ENCODE measurements at regions not wholly inside any gene's neighbourhood (a gene's known extent, or its start where the extent isn't known, plus 50 kb on each side); places are given as distances from the start of the nearest gene placed in this dataset.

DNA sequence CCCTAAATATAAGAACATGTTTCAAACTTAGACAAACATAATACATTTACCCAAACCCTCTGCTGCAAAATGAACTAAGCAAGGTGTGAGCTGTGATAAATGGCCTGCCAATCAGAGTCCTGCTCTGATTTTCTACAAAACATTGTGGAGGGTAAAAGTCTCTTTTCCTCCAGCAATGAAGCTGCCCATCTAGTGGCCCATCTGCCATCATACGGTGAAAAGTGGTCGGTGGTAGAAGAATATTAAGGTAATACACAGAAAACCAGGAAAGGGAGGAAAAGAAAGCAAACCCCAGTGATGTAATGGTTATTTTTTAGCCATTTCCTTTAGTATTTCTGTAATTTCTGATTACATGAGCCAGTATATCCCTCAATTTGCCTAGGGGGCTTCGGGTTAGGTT lies 838.1 kb downstream of the TBL1XR1 start:
- Histone ChIP-seq H3K4me1 (no peaks in the 10 kb centered on the region), H3K9me3 (no peaks in the 10 kb centered on the region), H3K4me3 (no peak overlapping the region), H3K27ac (no peak overlapping the region), H3K36me3 (no peaks in the 10 kb centered on the region), H3K27me3 (no peaks in the 10 kb centered on the region)
- ATAC-seq (no peak), DNase-seq (no peak)
- intact Hi-C loops (cut with DNase I; ENCODE audit: low total_unique reads) = no loop called here
- TF ChIP-seq POLR2A (IDR thresholded peaks at IDR 0.05) = no peak
- TF ChIP-seq, protein P1, sequence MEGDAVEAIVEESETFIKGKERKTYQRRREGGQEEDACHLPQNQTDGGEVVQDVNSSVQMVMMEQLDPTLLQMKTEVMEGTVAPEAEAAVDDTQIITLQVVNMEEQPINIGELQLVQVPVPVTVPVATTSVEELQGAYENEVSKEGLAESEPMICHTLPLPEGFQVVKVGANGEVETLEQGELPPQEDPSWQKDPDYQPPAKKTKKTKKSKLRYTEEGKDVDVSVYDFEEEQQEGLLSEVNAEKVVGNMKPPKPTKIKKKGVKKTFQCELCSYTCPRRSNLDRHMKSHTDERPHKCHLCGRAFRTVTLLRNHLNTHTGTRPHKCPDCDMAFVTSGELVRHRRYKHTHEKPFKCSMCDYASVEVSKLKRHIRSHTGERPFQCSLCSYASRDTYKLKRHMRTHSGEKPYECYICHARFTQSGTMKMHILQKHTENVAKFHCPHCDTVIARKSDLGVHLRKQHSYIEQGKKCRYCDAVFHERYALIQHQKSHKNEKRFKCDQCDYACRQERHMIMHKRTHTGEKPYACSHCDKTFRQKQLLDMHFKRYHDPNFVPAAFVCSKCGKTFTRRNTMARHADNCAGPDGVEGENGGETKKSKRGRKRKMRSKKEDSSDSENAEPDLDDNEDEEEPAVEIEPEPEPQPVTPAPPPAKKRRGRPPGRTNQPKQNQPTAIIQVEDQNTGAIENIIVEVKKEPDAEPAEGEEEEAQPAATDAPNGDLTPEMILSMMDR (IDR thresholded peaks at IDR 0.05 in 4 of 5, conservative IDR thresholded peaks at IDR 0.05 in 1 of 5) = no peak
- in situ Hi-C loops (cut with MboI; ENCODE audit: low sequenced_read_pairs in 4 of 4) = no loop called here

DNA sequence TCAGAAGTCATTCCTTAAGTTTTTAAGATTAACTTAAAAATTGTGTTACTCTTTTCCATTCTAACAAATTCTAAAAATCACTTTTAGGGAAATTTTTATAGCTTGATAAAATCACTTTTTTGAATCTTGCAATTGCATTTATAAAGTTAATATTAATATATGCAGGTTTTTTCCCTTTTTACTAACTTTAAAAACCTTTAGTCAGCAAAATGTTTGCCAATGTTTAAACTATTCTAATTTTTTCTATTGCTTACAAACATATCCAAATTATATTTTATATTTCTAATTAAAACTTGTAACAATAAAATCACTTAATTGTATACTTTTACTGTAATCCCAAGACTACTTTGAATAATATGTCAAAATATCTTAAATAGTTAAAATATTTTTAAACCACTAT lies 839.4 kb downstream of the TBL1XR1 start:
- intact Hi-C loops (cut with DNase I; ENCODE audit: low total_unique reads) (no loop called here), in situ Hi-C loops (cut with MboI; ENCODE audit: low sequenced_read_pairs in 4 of 4) (no loop called here)
- Histone ChIP-seq H3K36me3 (no peaks in the 10 kb centered on the region), H3K4me3 (no peak overlapping the region), H3K27me3 (no peaks in the 10 kb centered on the region), H3K4me1 (no peaks in the 10 kb centered on the region), H3K27ac (no peak overlapping the region), H3K9me3 (no peaks in the 10 kb centered on the region)
- TF ChIP-seq, protein P1 (IDR thresholded peaks at IDR 0.05 in 4 of 5, conservative IDR thresholded peaks at IDR 0.05 in 1 of 5) = no peak
- TF ChIP-seq POLR2A (IDR thresholded peaks at IDR 0.05) = no peak
- no peak for ATAC-seq
- no peak for DNase-seq

DNA sequence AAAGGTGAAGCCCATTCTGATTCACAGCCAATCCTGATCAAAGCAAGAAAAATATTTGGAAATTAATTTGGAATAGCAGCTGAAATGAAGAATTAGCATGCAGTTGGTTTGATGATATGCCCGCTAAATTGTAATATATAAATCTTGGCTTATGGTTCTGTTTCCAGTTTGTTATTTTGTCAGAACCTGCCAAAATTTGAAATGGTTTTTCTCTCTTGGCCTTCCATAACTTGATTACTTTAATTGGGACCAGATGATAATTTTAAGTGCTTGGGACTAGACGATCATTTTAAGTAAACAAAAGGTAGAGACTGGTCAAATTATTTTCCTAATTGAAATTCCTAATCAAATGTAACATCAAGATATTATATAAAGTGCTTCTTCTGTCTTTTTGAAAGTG lies 842.4 kb downstream of the TBL1XR1 start:
- no peaks in the 10 kb centered on the region for H3K36me3 ChIP-seq
- in situ Hi-C loops (cut with MboI; ENCODE audit: low sequenced_read_pairs in 4 of 4) = no loop called here
- H3K4me1 ChIP-seq = no peaks in the 10 kb centered on the region
- TF ChIP-seq, protein P1 (IDR thresholded peaks at IDR 0.05 in 4 of 5, conservative IDR thresholded peaks at IDR 0.05 in 1 of 5) = no peak
- no peak for TF ChIP-seq POLR2A (IDR thresholded peaks at IDR 0.05)
- no peak overlapping the region for H3K27ac ChIP-seq
- H3K4me3 ChIP-seq = no peak overlapping the region
- no peaks in the 10 kb centered on the region for H3K9me3 ChIP-seq
- intact Hi-C loops (cut with DNase I; ENCODE audit: low total_unique reads) = no loop called here
- no peaks in the 10 kb centered on the region for H3K27me3 ChIP-seq
- DNase-seq (no peak), ATAC-seq (no peak)

DNA sequence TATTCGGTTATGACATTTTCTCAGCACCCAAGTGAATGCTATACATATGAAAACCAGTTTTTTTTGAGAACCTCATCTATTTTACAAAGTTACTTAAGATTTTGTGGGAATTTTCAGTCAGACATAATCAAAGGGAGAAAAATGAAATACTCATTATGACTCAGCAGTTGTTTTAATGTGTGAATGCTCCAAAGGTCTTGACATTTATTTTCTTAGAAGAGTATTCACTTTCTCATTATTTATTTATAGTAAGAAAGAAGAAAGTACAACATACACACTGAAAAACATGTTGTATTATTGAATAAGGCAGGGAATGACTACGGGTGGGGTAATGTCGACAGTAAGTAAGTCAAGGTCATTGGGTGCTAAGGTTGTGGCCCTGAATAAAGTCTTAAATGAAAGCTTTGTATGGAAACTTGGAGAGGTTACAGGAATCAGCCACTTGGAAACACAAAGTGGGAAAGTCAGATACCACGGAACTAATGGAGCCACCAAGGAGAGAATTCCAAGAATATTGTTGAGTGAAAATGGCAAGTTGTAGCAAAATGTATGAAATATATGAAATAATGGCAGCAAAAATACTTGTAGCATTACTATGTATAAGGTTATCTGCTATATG lies 844.5 kb downstream of the TBL1XR1 start:
- in situ Hi-C loops (cut with MboI; ENCODE audit: low sequenced_read_pairs in 4 of 4) = no loop called here
- Histone ChIP-seq H3K27ac (no peak overlapping the region), H3K9me3 (no peaks in the 10 kb centered on the region), H3K36me3 (no peaks in the 10 kb centered on the region), H3K4me3 (no peak overlapping the region), H3K4me1 (no peaks in the 10 kb centered on the region), H3K27me3 (no peaks in the 10 kb centered on the region)
- intact Hi-C loops (cut with DNase I; ENCODE audit: low total_unique reads) = no loop called here
- TF ChIP-seq, protein P1 (IDR thresholded peaks at IDR 0.05 in 4 of 5, conservative IDR thresholded peaks at IDR 0.05 in 1 of 5) = no peak
- TF ChIP-seq POLR2A (IDR thresholded peaks at IDR 0.05) = no peak
- no peak for DNase-seq
- no peak for ATAC-seq

DNA sequence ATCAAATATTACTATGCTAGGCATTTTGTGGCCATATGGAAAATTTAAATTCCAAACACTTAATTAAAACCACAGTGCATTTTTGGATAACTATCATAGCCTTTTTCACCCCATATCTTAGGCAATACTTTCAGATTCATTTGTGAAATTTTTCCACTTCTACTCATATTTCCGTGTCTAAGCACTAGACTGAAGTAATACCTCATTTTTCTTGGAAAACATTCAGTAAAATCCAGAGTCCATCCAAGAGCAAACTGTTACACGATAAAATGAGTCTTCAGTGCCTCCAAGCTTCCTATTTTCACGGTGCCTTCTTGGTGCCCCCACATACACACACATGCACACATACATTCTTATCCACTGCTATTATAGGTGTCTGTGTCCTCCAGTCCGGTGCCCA lies 845.9 kb downstream of the TBL1XR1 start:
- Histone ChIP-seq H3K27me3 (no peaks in the 10 kb centered on the region), H3K9me3 (no peaks in the 10 kb centered on the region), H3K4me1 (no peaks in the 10 kb centered on the region), H3K36me3 (no peaks in the 10 kb centered on the region), H3K4me3 (no peak overlapping the region), H3K27ac (no peak overlapping the region)
- TF ChIP-seq POLR2A (IDR thresholded peaks at IDR 0.05) = no peak
- TF ChIP-seq, protein P1 (IDR thresholded peaks at IDR 0.05 in 4 of 5, conservative IDR thresholded peaks at IDR 0.05 in 1 of 5) = no peak
- in situ Hi-C loops (cut with MboI; ENCODE audit: low sequenced_read_pairs in 4 of 4) (no loop called here), intact Hi-C loops (cut with DNase I; ENCODE audit: low total_unique reads) (no loop called here)
- DNase-seq = no peak
- no peak for ATAC-seq

Measured in gastrocnemius medialis (tissue), 4 donors.